ENCODE measurements at regions not wholly inside any gene's neighbourhood (a gene's known extent, or its start where the extent isn't known, plus 50 kb on each side); places are given as distances from the start of the nearest gene placed in this dataset.

DNA sequence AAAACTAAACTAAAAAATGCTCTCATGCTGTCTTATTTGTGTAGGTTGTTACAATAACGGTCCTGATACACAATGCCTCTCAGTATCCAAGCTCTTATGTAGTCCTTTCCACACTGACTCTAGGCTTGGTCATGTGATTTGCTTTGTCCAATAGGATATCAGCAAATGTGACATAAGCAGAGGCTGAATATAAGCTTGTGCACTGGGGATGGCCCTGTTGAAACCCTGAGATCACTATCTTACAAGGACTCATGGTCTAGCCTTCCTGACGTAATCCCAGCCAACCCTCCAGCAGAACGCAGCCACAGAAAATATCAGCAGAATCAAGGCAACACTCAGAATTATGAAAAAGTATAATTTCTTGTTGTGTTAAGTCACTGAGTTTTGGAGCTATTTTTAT lies 145.1 kb upstream of the CCN2 start:
- Histone ChIP-seq H3K36me3 (ENCODE audit: insufficient read depth, low read length) (no peaks in the 10 kb centered on the region), H3K9me3 (ENCODE audit: insufficient read depth, low read depth, low read length) (no peaks in the 10 kb centered on the region), H3K4me3 (ENCODE audit: low read length) (no peak overlapping the region), H3K27ac (ENCODE audit: low read depth, low read length) (no peak overlapping the region), H3K4me1 (ENCODE audit: insufficient read depth, low read length) (no peaks in the 10 kb centered on the region), H3K27me3 (ENCODE audit: insufficient read depth, low read length) (no peaks in the 10 kb centered on the region), H3K9ac (ENCODE audit: low read depth, low read length) (no peak overlapping the region)
- 100% methylated on average over 3 of the region's 3 CpGs for WGBS

DNA sequence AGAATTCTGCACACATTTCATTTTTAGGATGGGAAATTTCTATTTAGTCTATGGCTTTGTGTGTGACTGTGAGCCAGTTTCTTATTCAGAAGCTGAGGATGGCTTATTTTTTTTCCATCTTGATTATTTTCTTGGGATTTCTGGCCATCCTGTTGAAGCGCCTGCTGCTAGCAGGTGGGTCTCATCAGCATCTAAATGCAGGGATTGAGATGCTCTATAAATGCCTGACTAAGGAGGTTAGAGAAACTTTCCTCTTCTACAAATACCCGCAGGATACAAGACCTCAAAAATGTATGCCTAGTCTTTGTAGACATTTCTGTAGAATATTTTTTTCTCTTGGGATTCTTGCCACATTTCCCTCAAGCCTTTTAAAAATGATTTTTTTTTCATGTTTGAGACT lies 138.0 kb upstream of the CCN2 start:
- no peak overlapping the region for H3K27ac ChIP-seq (ENCODE audit: low read depth, low read length)

DNA sequence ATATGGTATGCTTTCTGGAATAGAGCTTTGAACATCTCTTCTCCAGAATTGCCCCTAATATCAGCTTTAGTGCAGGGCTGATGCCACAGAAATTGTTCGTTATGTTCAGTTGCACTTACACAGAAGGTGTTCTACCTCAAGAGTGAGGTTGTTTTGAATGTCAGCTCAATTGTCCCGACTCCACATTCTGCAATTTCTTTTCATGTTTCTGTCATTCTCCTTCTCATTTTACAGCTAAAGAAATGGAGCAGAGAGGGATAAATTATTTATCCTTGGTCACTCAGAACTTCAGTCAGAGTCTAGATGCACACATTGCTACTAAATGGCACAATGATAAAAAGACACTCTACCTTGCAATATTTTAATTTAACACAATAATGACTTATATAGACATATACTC lies 137.0 kb upstream of the CCN2 start:
- Histone ChIP-seq H3K36me3 (ENCODE audit: insufficient read depth, low read length) (no peaks in the 10 kb centered on the region), H3K9ac (ENCODE audit: low read depth, low read length) (no peak overlapping the region), H3K27me3 (ENCODE audit: insufficient read depth, low read length) (no peaks in the 10 kb centered on the region), H3K9me3 (ENCODE audit: insufficient read depth, low read depth, low read length) (no peaks in the 10 kb centered on the region), H3K4me3 (ENCODE audit: low read length) (no peak overlapping the region), H3K4me1 (ENCODE audit: insufficient read depth, low read length) (peaks cover 28% of the 10 kb centered on the region), H3K27ac (ENCODE audit: low read depth, low read length) (no peak overlapping the region)
- 100% methylated on average over 2 of the region's 2 CpGs for WGBS

More for the DNA sequence above, 138.0 kb upstream of the CCN2 start:
- no peaks in the 10 kb centered on the region for H3K27me3 ChIP-seq (ENCODE audit: insufficient read depth, low read length)
- WGBS: 60% methylated on average over 1 of the region's 2 CpGs
- H3K9me3 ChIP-seq (ENCODE audit: insufficient read depth, low read depth, low read length): no peaks in the 10 kb centered on the region
- H3K36me3 ChIP-seq (ENCODE audit: insufficient read depth, low read length): no peaks in the 10 kb centered on the region
- peaks cover 28% of the 10 kb centered on the region for H3K4me1 ChIP-seq (ENCODE audit: insufficient read depth, low read length)
- no peak overlapping the region for H3K9ac ChIP-seq (ENCODE audit: low read depth, low read length)
- no peak overlapping the region for H3K4me3 ChIP-seq (ENCODE audit: low read length)

DNA sequence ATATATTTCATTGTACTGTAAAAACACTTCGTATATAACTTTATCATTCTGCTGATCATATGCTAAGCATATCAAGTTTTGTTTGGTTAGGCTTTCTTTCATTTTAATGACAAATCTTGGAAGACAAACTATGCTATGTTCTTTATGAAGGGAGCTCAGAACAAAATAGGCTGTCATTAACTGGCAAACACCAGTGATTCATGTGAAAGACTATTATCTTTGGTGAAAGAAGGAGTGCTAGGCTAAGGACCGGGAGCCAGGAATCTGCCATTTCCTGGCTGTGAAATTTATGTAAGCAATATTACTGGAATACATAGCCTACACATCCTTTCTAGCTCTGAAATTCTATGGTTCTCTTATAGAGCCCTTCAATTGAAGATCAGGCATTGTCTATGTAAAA lies 136.2 kb upstream of the CCN2 start:
- H3K4me3 ChIP-seq (ENCODE audit: low read length): no peak overlapping the region
- WGBS: 100% methylated on average over 1 of the region's 2 CpGs
- H3K27me3 ChIP-seq (ENCODE audit: insufficient read depth, low read length): no peaks in the 10 kb centered on the region
- H3K9ac ChIP-seq (ENCODE audit: low read depth, low read length): no peak overlapping the region
- no peak overlapping the region for H3K27ac ChIP-seq (ENCODE audit: low read depth, low read length)
- H3K36me3 ChIP-seq (ENCODE audit: insufficient read depth, low read length): no peaks in the 10 kb centered on the region
- H3K9me3 ChIP-seq (ENCODE audit: insufficient read depth, low read depth, low read length): no peaks in the 10 kb centered on the region
- H3K4me1 ChIP-seq (ENCODE audit: insufficient read depth, low read length): peaks cover 28% of the 10 kb centered on the region

DNA sequence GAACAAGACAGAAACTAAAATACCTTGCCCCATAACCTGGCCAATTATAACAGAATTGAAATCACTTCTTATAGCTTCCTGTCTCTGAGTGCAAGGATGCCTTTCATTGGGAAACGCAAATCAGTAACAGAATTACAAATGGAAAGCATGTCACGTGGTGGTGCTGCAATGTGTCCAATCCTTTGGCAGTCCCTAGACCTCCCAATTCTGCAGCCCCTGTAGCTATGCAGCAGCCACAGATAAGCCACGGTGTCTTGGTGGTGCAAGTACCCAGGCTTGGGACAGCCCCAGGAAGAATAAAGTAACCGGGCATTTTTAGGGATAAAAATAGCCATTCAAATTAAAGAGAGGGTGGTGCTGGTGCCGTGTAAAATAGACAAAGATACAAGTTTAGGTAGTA lies 134.6 kb upstream of the CCN2 start:
- Histone ChIP-seq H3K4me1 (ENCODE audit: insufficient read depth, low read length) (peaks cover 28% of the 10 kb centered on the region), H3K36me3 (ENCODE audit: insufficient read depth, low read length) (no peaks in the 10 kb centered on the region), H3K27me3 (ENCODE audit: insufficient read depth, low read length) (no peaks in the 10 kb centered on the region), H3K9ac (ENCODE audit: low read depth, low read length) (no peak overlapping the region), H3K27ac (ENCODE audit: low read depth, low read length) (no peak overlapping the region), H3K4me3 (ENCODE audit: low read length) (no peak overlapping the region), H3K9me3 (ENCODE audit: insufficient read depth, low read depth, low read length) (no peaks in the 10 kb centered on the region)
- WGBS: 92% methylated on average over 5 of the region's 5 CpGs

DNA sequence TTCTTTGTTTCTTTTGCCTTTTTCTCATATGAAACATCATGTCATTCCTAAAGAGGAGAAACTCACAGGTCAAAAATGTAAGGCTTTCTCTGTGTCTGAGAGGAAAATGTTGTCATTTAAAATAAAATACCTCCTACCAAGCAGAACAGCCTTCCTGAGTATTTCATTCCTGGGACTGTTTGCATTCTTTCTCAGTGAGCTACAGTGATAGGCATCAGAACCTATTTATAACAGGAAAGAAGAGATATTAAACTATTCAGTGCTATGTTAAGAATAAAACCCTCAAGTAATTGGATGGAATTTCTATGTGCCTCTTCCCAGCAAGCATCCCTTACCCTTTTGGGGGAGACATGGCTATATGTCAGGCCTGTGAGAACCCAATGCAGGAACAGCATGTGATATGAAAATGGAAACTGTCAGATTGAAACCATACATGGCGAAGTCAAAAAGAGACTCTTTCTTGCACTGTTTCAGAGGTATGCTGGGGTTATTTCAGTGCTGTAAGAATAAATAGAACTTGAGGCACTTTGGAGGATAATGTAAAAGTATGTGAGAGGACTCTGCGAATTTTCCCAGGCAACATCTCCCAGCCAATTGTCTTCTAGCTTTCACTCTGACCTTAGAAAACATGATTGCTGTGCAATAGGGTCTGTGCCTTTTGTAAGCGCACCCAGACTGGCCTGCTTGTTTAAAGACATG lies 133.8 kb upstream of the CCN2 start:
- Histone ChIP-seq H3K27ac (ENCODE audit: low read depth, low read length) (no peak overlapping the region), H3K27me3 (ENCODE audit: insufficient read depth, low read length) (no peaks in the 10 kb centered on the region), H3K36me3 (ENCODE audit: insufficient read depth, low read length) (no peaks in the 10 kb centered on the region), H3K9me3 (ENCODE audit: insufficient read depth, low read depth, low read length) (no peaks in the 10 kb centered on the region), H3K4me1 (ENCODE audit: insufficient read depth, low read length) (peaks cover 28% of the 10 kb centered on the region), H3K4me3 (ENCODE audit: low read length) (no peak overlapping the region), H3K9ac (ENCODE audit: low read depth, low read length) (no peak overlapping the region)
- 94% methylated on average over 3 of the region's 3 CpGs for WGBS

DNA sequence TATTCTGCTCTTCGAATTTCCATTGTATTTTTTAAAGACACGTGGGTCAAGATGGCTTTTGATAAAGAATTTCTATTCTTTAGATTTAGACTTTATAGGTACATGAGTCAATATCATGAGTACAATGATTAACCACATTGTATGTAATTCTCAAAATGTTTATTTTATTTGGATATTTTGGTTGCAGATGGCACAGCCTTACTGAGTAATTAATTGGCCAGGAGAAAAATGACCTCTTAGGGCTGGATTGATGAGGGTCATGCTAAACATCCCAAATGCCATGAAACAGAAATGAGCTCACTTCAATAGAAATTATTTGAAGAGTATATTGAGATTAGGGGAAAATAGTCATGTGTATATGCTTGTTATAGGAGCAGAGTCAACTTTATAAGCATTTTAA lies 131.2 kb upstream of the CCN2 start:
- Histone ChIP-seq H3K9ac (ENCODE audit: low read depth, low read length) (no peak overlapping the region), H3K27me3 (ENCODE audit: insufficient read depth, low read length) (no peaks in the 10 kb centered on the region), H3K9me3 (ENCODE audit: insufficient read depth, low read depth, low read length) (no peaks in the 10 kb centered on the region), H3K27ac (ENCODE audit: low read depth, low read length) (no peak overlapping the region), H3K4me3 (ENCODE audit: low read length) (no peak overlapping the region), H3K4me1 (ENCODE audit: insufficient read depth, low read length) (peaks cover 12% of the 10 kb centered on the region), H3K36me3 (ENCODE audit: insufficient read depth, low read length) (no peaks in the 10 kb centered on the region)
- WGBS: 90% methylated on average over 2 of the region's 2 CpGs

DNA sequence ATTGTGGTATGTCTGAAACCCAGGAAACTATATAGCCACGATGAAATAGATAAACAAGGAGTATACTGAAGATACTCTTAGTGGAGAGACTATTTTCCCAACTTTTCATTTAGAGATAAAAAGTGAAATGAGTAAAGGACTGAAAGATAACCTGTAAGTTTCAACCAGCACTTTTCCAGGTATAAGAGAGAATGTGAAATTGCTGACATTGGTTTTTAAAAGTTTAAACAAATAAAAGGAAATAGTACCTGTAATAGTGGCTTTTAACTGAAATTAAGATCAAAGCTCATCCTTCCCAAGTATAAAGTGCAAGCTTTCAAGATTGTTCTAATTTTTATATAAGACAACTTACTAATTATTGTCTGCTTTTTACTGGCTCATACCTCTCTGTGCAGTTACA lies 130.2 kb upstream of the CCN2 start:
- H3K27me3 ChIP-seq (ENCODE audit: insufficient read depth, low read length): no peaks in the 10 kb centered on the region
- no peaks in the 10 kb centered on the region for H3K36me3 ChIP-seq (ENCODE audit: insufficient read depth, low read length)
- H3K4me3 ChIP-seq (ENCODE audit: low read length): no peak overlapping the region
- H3K9ac ChIP-seq (ENCODE audit: low read depth, low read length): no peak overlapping the region
- WGBS: 82% methylated on average over 1 of the region's 1 CpG
- no peaks in the 10 kb centered on the region for H3K9me3 ChIP-seq (ENCODE audit: insufficient read depth, low read depth, low read length)
- H3K4me1 ChIP-seq (ENCODE audit: insufficient read depth, low read length): peaks cover 9% of the 10 kb centered on the region; the same call in 1 of the 2 replicates
- no peak overlapping the region for H3K27ac ChIP-seq (ENCODE audit: low read depth, low read length)

DNA sequence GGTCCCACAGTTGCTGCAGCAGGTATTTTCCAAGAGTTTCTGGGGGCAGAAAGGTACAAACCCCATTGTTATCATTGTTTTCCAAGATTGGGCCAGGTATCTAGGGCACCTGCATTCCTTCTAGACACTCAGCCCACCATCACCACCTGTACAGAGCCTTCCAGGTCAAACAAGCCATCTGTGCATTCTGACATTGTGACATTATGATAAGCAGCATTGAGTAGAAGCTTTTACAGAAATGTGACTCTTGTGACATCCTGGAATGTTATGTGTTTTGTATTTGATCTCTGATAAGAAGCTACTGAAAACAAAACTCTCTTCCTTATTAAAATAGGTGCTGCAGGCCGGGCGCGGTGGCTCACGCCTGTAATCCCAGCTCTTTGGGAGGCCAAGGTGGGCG lies 128.1 kb upstream of the CCN2 start:
- H3K36me3 ChIP-seq (ENCODE audit: insufficient read depth, low read length): no peaks in the 10 kb centered on the region
- H3K4me3 ChIP-seq (ENCODE audit: low read length): no peak overlapping the region
- no peak overlapping the region for H3K9ac ChIP-seq (ENCODE audit: low read depth, low read length)
- WGBS: 98% methylated on average over 5 of the region's 5 CpGs
- no peak overlapping the region for H3K27ac ChIP-seq (ENCODE audit: low read depth, low read length)
- H3K4me1 ChIP-seq (ENCODE audit: insufficient read depth, low read length): no peaks in the 10 kb centered on the region
- no peaks in the 10 kb centered on the region for H3K27me3 ChIP-seq (ENCODE audit: insufficient read depth, low read length)
- no peaks in the 10 kb centered on the region for H3K9me3 ChIP-seq (ENCODE audit: insufficient read depth, low read depth, low read length)

DNA sequence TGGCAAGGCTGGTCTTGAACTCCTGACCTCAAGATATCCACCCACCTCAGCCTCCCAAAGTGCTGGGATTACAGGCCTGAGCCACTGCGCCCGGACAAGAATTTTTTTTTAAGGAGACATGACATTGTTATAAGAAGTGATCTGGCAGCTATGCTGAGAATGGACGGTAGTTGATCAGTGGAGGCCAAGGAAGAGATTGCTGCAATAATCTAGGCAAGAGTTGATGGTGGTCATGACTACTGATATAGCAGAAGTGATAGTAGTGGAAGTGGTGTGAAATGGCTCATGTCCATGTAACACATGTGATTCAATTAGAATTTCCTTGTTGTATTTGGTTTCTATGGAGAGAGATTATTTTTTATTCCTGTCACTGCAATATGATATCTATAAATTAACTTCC lies 125.3 kb upstream of the CCN2 start:
- H3K4me3 ChIP-seq (ENCODE audit: low read length): no peak overlapping the region
- no peaks in the 10 kb centered on the region for H3K9me3 ChIP-seq (ENCODE audit: insufficient read depth, low read depth, low read length)
- H3K27ac ChIP-seq (ENCODE audit: low read depth, low read length): no peak overlapping the region
- H3K36me3 ChIP-seq (ENCODE audit: insufficient read depth, low read length): no peaks in the 10 kb centered on the region
- H3K27me3 ChIP-seq (ENCODE audit: insufficient read depth, low read length): no peaks in the 10 kb centered on the region
- H3K9ac ChIP-seq (ENCODE audit: low read depth, low read length): no peak overlapping the region
- WGBS: 95% methylated on average over 3 of the region's 3 CpGs
- H3K4me1 ChIP-seq (ENCODE audit: insufficient read depth, low read length): no peaks in the 10 kb centered on the region

DNA sequence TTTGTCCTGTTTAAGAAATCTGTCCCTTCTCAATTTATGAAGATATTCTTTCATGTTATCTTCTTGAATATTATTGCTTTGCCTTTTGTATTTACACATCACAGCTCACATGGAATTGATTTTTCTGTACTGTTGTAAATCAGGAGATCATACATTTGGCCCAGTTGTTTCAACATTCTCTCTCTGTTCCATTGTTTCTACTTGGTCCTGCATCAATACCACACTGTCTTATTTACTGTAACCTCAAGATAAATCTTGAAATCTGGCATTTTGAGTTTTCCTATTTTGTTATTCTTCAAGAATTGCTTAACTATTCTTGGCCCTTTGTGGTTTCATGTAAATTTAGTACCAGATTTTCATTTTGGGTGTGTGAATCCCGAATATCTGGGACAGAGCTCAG lies 121.7 kb upstream of the CCN2 start:
- WGBS: 90% methylated on average over 1 of the region's 1 CpG
- no peak overlapping the region for H3K9ac ChIP-seq (ENCODE audit: low read depth, low read length)
- no peaks in the 10 kb centered on the region for H3K36me3 ChIP-seq (ENCODE audit: insufficient read depth, low read length)
- H3K27ac ChIP-seq (ENCODE audit: low read depth, low read length): no peak overlapping the region
- no peaks in the 10 kb centered on the region for H3K4me1 ChIP-seq (ENCODE audit: insufficient read depth, low read length)
- H3K27me3 ChIP-seq (ENCODE audit: insufficient read depth, low read length): no peaks in the 10 kb centered on the region
- no peak overlapping the region for H3K4me3 ChIP-seq (ENCODE audit: low read length)
- H3K9me3 ChIP-seq (ENCODE audit: insufficient read depth, low read depth, low read length): no peaks in the 10 kb centered on the region

DNA sequence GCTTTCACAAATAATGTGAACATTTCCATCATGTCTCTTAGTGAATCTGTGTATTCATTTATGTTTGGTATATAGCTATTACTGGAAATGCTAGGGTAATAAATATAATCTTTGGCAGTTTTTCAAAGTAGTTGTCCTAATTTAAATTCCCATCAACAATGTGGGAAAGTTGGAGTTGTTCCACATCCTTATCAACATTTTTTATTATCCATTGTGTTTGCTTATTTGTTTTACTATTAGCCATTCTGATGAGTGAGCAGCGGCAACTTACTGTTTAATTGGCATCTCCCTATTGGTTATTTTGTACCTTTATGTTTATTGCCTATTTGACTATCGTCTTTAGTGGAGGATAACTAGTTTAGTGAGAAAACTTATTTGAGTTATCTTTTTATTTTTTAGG lies 121.1 kb upstream of the CCN2 start:
- 100% methylated on average over 1 of the region's 2 CpGs for WGBS

More for the DNA sequence above, 121.1 kb upstream of the CCN2 start:
- no peaks in the 10 kb centered on the region for H3K9me3 ChIP-seq (ENCODE audit: insufficient read depth, low read depth, low read length)
- no peaks in the 10 kb centered on the region for H3K36me3 ChIP-seq (ENCODE audit: insufficient read depth, low read length)
- H3K4me1 ChIP-seq (ENCODE audit: insufficient read depth, low read length): no peaks in the 10 kb centered on the region
- no peaks in the 10 kb centered on the region for H3K27me3 ChIP-seq (ENCODE audit: insufficient read depth, low read length)
- H3K9ac ChIP-seq (ENCODE audit: low read depth, low read length): no peak overlapping the region
- no peak overlapping the region for H3K27ac ChIP-seq (ENCODE audit: low read depth, low read length)
- no peak overlapping the region for H3K4me3 ChIP-seq (ENCODE audit: low read length)
